Activated B cell treated with CpG ODN at 0.5 μM for 24 hours (primary cell): ENCODE measurements at regions not wholly inside any gene's neighbourhood (a gene's known extent, or its start where the extent isn't known, plus 50 kb on each side); places are given as distances from the start of the nearest gene placed in this dataset.

Experiments
- ATAC-seq: fragments of 200-7000 bp; cut with Tn5 transposase; one replicate; pipeline ENCODE4 v1.10.0; 2021; ENCODE audit warnings: low read depth, mild to moderate bottlenecking, moderate library complexity
- CTCF ChIA-PET: fragments of 350-600 bp; sonication (Branson Sonifier 250); formaldehyde crosslinking; loops from one replicate; lab custom pipeline; 2021; ENCODE audit warnings: antibody characterized with exemption; lab: Charles Lee
- POLR2A ChIA-PET: fragments of 350-600 bp; sonication (Branson Sonifier 250); formaldehyde crosslinking; loops from one replicate; lab custom pipeline; 2021; ENCODE audit warnings: antibody characterized with exemption; lab: Charles Lee
- DNase-seq: peaks from one replicate; pipeline ENCODE4 v3.0.0; 2022
- H3K27ac Mint-ChIP-seq: one replicate; pipeline ENCODE4 v1.8.0; 2020; ENCODE audit warnings: mixed read lengths
- H3K27me3 Mint-ChIP-seq: one replicate; pipeline ENCODE4 v1.8.0; 2021; ENCODE audit warnings: mixed read lengths
- H3K36me3 Mint-ChIP-seq: one replicate; pipeline ENCODE4 v1.8.0; 2021; ENCODE audit warnings: low read depth, mixed read lengths
- H3K4me1 Mint-ChIP-seq: one replicate; pipeline ENCODE4 v1.8.0; 2021; ENCODE audit warnings: mixed read lengths
- H3K4me3 Mint-ChIP-seq: one replicate; pipeline ENCODE4 v1.8.0; 2020; ENCODE audit warnings: mild to moderate bottlenecking, mixed read lengths
- H3K9me3 Mint-ChIP-seq: one replicate; pipeline ENCODE4 v1.8.0; 2020; ENCODE audit warnings: mixed read lengths
- intact Hi-C: fragments of 100-400 bp; cut with micrococcal nuclease; formaldehyde crosslinking; loops from one replicate; pipeline ENCODE4 v1.15.1; 2024
- TF ChIP-seq, protein P1 (sequence below): fragments of 200-600 bp; IDR thresholded peaks from one replicate; pipeline ENCODE4 v1.8.0; 2022; ENCODE audit warnings: antibody characterized with exemption, mild to moderate bottlenecking

DNA sequence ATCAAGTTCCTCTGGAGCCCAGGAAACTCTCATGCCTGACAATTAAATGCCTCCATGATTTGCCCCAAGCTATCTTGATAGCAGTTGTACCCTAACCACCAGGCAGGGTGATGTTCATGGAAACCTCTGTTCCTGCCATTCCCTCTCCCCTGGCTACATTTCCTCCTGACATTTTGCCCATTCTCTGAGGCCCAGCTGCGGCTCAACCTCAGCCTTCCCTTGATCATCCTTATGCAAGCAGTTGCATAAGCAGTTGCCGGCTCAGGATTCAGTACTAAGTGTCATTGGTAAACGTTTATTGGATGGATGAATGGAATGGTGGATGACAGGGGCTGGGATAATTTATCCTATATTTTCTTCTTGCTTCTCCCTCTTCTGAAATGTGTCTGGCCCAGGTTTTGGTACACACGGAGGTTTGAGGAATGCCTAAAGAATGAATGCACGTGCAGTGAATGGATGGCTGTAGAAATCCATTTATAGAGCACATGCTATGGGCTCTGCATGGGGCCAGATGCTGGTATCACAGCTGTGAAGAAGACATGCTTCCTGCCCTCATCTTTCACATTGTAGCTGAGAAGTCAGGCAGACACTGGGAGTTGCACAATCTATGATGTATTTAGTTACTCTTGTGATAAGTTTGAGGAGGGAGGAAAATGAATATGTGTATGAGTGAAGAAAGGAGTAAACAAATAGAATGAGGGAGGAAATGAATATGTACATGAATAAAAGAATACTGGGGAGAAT is 261.8 kb downstream of the FOXD2 start:
- Mint-ChIP-seq H3K9me3 (no peaks in the 10 kb centered on the region), H3K4me1 (no peaks in the 10 kb centered on the region), H3K4me3 (no peak overlapping the region), H3K27me3 (peaks cover 2% of the 10 kb centered on the region), H3K36me3 (no peaks in the 10 kb centered on the region), H3K27ac (no peak overlapping the region)
- ChIA-PET POLR2A (no interaction called here), CTCF (interaction anchor here (1.3 kb wide), 1 partner anchor 27 kb away, joined by 4 read pairs; no protein-coding TSS in a partner anchor)
- ATAC-seq (no peak), DNase-seq (no peak)
- intact Hi-C loops, result no loop called here
- TF ChIP-seq, protein P1, sequence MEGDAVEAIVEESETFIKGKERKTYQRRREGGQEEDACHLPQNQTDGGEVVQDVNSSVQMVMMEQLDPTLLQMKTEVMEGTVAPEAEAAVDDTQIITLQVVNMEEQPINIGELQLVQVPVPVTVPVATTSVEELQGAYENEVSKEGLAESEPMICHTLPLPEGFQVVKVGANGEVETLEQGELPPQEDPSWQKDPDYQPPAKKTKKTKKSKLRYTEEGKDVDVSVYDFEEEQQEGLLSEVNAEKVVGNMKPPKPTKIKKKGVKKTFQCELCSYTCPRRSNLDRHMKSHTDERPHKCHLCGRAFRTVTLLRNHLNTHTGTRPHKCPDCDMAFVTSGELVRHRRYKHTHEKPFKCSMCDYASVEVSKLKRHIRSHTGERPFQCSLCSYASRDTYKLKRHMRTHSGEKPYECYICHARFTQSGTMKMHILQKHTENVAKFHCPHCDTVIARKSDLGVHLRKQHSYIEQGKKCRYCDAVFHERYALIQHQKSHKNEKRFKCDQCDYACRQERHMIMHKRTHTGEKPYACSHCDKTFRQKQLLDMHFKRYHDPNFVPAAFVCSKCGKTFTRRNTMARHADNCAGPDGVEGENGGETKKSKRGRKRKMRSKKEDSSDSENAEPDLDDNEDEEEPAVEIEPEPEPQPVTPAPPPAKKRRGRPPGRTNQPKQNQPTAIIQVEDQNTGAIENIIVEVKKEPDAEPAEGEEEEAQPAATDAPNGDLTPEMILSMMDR, result no peak

DNA sequence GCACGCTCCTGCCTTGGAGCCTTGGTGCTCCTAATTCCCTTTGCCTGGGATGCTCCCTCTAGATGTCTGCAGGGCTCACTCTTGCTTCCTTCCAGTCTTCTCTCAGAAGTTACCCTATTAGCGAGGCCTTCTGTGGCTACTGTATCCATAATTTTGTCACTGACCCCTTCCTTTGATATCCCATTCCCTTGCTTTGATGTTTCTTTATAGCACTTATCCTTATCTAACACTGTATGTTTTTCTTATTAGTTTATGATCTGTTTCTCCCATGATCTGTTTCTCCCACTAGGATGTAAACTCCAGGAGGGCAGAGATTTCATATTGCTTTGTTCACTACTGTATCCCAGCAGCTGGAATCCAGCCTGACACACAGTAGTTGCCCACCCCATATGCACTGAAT is 263.4 kb downstream of the FOXD2 start:
- intact Hi-C loops, result no loop called here
- CTCF ChIA-PET, result no interaction called here

DNA sequence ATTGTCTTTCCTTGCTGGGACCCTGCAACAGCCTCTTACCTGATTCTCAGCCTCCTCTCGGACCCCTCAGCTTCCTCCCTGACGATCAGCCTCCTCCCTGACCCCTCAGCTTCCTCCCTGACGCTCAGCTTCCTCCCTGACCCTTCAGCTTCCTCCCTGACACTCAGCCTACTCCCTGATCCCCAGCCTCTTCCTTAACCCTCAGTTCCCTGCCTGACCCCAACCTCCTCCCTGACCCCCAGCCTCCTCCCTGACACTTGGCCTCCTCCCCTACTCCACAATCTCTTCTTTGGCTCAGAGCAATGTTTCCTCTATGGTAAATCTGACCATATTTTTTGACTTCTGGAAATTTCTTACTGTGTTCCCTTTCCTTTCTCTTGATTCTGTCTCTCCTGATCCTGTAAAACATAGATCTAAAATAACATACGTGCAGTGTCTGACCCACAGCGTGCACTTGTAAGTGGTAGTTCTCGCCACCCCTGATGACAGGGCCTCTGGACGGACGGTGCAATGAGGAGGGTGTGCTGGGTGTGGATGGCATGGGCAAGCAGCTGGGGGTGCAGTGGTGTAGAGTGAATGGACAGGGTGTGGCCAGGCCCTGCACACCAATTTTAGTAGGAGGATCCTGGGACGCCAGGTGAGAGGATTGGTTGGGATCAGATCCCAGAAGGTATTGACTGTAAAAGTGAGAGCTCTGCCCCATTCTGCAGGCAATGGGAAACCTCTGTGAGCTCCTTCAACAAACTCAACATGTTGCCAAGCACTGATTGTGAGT is 264.1 kb downstream of the FOXD2 start:
- Mint-ChIP-seq H3K9me3 (no peaks in the 10 kb centered on the region), H3K36me3 (no peaks in the 10 kb centered on the region), H3K27me3 (peaks cover 19% of the 10 kb centered on the region), H3K4me1 (no peaks in the 10 kb centered on the region), H3K4me3 (no peak overlapping the region), H3K27ac (no peak overlapping the region)
- ATAC-seq, result no peak
- TF ChIP-seq, protein P1, result no peak
- ChIA-PET POLR2A (no interaction called here), CTCF (no interaction called here)
- intact Hi-C loops, result no loop called here
- no peak for DNase-seq

More for the DNA sequence above, 263.4 kb downstream of the FOXD2 start:
- no peaks in the 10 kb centered on the region for H3K4me1 Mint-ChIP-seq
- POLR2A ChIA-PET, result no interaction called here
- TF ChIP-seq, protein P1, result no peak
- no peak overlapping the region for H3K4me3 Mint-ChIP-seq
- H3K27me3 Mint-ChIP-seq, result peaks cover 15% of the 10 kb centered on the region
- DNase-seq (no peak), ATAC-seq (no peak)
- H3K27ac Mint-ChIP-seq, result no peak overlapping the region
- H3K9me3 Mint-ChIP-seq, result no peaks in the 10 kb centered on the region
- H3K36me3 Mint-ChIP-seq, result no peaks in the 10 kb centered on the region

DNA sequence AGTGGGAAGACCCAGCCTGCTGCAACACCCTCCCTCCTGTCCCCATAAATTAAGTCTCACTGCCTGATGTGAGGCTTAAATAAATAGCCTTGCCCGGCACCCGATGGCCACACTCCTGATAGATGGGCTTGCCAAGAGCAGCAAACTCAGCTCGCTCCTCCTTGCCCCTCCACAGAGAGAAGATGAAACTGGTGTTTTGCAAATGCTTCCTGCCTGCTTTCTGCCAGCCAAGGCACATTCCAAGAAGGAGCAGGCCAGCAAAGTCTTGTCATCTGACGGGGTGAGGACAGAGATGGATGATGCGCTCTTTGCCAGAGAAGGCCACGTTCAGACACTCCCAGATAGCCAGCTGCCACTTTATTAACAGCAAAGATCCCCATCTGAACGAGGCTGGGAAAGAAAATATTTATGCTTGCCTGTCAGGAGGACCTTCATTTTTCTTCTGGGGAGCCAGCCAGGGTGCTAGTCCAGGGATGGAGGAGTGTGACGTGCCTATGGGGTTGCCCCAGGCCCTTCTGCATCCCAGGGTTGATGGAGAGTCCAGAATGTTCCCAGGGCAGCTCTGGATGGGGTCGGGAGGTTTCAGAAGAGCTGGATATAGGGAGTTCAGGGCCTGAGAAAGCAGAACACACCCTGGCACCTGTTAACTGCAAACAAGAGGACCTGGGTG is 265.4 kb downstream of the FOXD2 start:
- Mint-ChIP-seq H3K27ac (no peak overlapping the region), H3K36me3 (no peaks in the 10 kb centered on the region), H3K27me3 (peaks cover 27% of the 10 kb centered on the region), H3K4me3 (no peak overlapping the region), H3K9me3 (no peaks in the 10 kb centered on the region), H3K4me1 (peaks cover 2% of the 10 kb centered on the region)
- ATAC-seq (no peak), DNase-seq (no peak)
- intact Hi-C loops, result no loop called here
- TF ChIP-seq, protein P1, result no peak
- POLR2A ChIA-PET, result no interaction called here
- CTCF ChIA-PET, result no interaction called here
